Hepatocyte (in vitro differentiated cells): ENCODE measurements at regions not wholly inside any gene's neighbourhood (a gene's known extent, or its start where the extent isn't known, plus 50 kb on each side); places are given as distances from the start of the nearest gene placed in this dataset.

ENCODE experiments used
- DNase-seq: peaks from one replicate; pipeline ENCODE4 v3.0.0-alpha.2; 2016; ENCODE audit warnings: low spot score
- H2AFZ ChIP-seq: fragments of 200-600 bp; sonication (generic); 2 replicates; pipeline ENCODE4 v1.6.0; 2016; ENCODE audit warnings: antibody characterized with exemption, mild to moderate bottlenecking
- H3K27ac ChIP-seq: fragments of 200-600 bp; sonication (generic); 2 replicates; pipeline ENCODE4 v1.5.1; 2016; ENCODE audit warnings: mild to moderate bottlenecking
- H3K27me3 ChIP-seq: fragments of 200-600 bp; sonication (generic); 2 replicates; pipeline ENCODE4 v1.6.1; 2016
- H3K36me3 ChIP-seq: fragments of 200-600 bp; sonication (generic); replicated peaks from 2 replicates; pipeline ENCODE4 v1.5.1; 2016; ENCODE audit warnings: low read depth; ENCODE audit not compliant: insufficient read depth
- H3K4me1 ChIP-seq: fragments of 200-600 bp; sonication (generic); 2 replicates; pipeline ENCODE4 v1.5.1; 2016; ENCODE audit warnings: mild to moderate bottlenecking, moderate library complexity; ENCODE audit not compliant: insufficient read depth
- H3K4me2 ChIP-seq: fragments of 200-600 bp; sonication (generic); 2 replicates; pipeline ENCODE4 v1.6.0; 2016
- H3K4me3 ChIP-seq: fragments of 200-600 bp; sonication (generic); 2 replicates; pipeline ENCODE4 v1.5.1; 2016; ENCODE audit warnings: mild to moderate bottlenecking
- H3K79me2 ChIP-seq: fragments of 200-600 bp; sonication (generic); 2 replicates; pipeline ENCODE4 v1.6.0; 2017; ENCODE audit warnings: mild to moderate bottlenecking
- H3K9me2 ChIP-seq: fragments of 200-600 bp; sonication (generic); replicated peaks from 2 replicates; pipeline ENCODE4 v1.6.0; 2017; ENCODE audit warnings: mild to moderate bottlenecking; ENCODE audit not compliant: insufficient read depth
- H3K9me3 ChIP-seq: fragments of 200-600 bp; sonication (generic); 2 replicates; pipeline ENCODE4 v1.5.1; 2016; ENCODE audit warnings: low read depth, mild to moderate bottlenecking
- H4K20me1 ChIP-seq: fragments of 200-600 bp; sonication (generic); 2 replicates; pipeline ENCODE4 v1.6.0; 2016; ENCODE audit warnings: mild to moderate bottlenecking; ENCODE audit not compliant: insufficient read depth, poor library complexity, severe bottlenecking
- CTCF ChIP-seq: fragments of 200-600 bp; sonication (generic); IDR thresholded peaks from 2 replicates; pipeline ENCODE4 v1.5.1; 2016; ENCODE audit warnings: antibody characterized with exemption, mild to moderate bottlenecking; ENCODE audit not compliant: poor library complexity
- EZH2 ChIP-seq: fragments of 200-600 bp; sonication (generic); IDR thresholded peaks from 2 replicates; pipeline ENCODE4 v1.6.1; 2016; ENCODE audit warnings: antibody characterized with exemption, mild to moderate bottlenecking, borderline replicate concordance
- EZH2phosphoT487 ChIP-seq: fragments of 200-600 bp; sonication (generic); IDR thresholded peaks from one replicate; pipeline ENCODE4 v1.6.1; 2018; ENCODE audit warnings: antibody characterized with exemption, mild to moderate bottlenecking, low read depth, moderate library complexity; ENCODE audit not compliant: unreplicated experiment, severe bottlenecking
- WGBS: methylation state at CpG from one replicate; pipeline ENCODE4 v1.1.6; 2016; ENCODE audit warnings: low lambda C conversion rate; ENCODE audit errors: missing lambda C conversion rate; 5-methylcytosine and 5-hydroxymethylcytosine counted together

DNA sequence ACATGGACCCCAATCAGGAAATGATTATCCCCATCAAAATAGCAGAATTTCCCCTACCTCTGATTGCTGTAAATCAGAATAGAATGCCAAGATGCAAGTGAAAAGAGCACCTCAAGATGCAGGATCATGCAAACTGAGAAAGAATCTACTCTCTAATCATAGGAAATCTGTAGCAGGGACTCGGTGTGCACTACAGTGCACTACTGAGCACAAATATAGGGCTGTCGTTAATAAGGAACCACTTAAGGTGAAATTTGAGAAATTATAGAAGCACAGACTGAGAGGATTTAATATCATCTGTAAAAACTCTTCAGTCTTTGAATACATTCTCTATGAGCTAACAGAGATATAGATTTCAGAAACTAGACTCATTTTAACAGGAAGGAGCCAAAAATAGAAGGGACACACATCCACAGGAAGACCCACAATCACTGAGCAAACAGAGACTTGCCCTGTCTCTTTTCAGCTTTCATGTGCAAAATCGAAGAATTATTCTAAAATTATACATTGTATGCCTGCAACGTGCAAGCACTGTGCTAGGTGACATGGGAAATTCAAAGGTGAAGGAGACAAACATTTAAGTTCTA lies 278.3 kb downstream of the HIVEP2 start:
- Histone ChIP-seq H3K4me1 (no peaks in the 10 kb centered on the region), H3K79me2 (no peaks in the 10 kb centered on the region), H4K20me1 (no peaks in the 10 kb centered on the region), H3K27ac (no peak overlapping the region), H3K9me2 (no peaks in the 10 kb centered on the region), H2AFZ (no peak overlapping the region), H3K9me3 (no peaks in the 10 kb centered on the region), H3K27me3 (no peaks in the 10 kb centered on the region), H3K36me3 (no peaks in the 10 kb centered on the region), H3K4me3 (no peak overlapping the region), H3K4me2 (no peak overlapping the region)
- WGBS = 72% methylated on average over 4 of the region's 4 CpGs
- TF ChIP-seq EZH2 (no peak), EZH2phosphoT487 (no peak), CTCF (no peak)
- DNase-seq = no peak

- H3K79me2 ChIP-seq = no peaks in the 10 kb centered on the region
- H3K36me3 ChIP-seq = no peaks in the 10 kb centered on the region
- no peak overlapping the region for H2AFZ ChIP-seq
- H3K4me2 ChIP-seq = no peak overlapping the region
- no peak overlapping the region for H3K27ac ChIP-seq
- no peaks in the 10 kb centered on the region for H4K20me1 ChIP-seq
- WGBS = 92% methylated on average over 4 of the region's 4 CpGs
- H3K9me2 ChIP-seq = no peaks in the 10 kb centered on the region
- no peaks in the 10 kb centered on the region for H3K9me3 ChIP-seq
- no peaks in the 10 kb centered on the region for H3K27me3 ChIP-seq
- no peak for DNase-seq
- TF ChIP-seq EZH2 (no peak), EZH2phosphoT487 (no peak), CTCF (no peak)
- H3K4me1 ChIP-seq = no peaks in the 10 kb centered on the region
- no peak overlapping the region for H3K4me3 ChIP-seq
These were observed 275.3 kb downstream of the HIVEP2 start for GRCh38 chr6:142669471-142670351.

DNA sequence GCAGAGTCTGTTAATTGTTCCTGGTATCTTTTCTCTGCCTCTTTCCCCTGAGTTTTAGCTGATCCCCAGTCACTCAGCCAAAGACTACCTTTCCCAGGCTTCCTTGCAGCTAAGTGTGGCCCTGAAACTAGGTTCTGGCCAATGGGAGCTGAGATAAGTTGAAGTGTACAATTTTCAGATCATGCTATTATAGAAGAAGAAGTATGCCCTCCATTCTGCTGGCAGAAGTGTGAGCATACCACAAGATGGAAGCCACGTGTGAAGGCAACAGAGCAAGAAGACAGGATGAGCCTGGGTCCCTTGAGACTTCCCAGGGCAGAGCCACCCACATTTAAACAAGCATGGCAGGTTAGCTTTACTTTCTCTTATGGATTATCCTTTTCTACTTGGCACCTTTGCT lies 273.2 kb downstream of the HIVEP2 start:
- Histone ChIP-seq H3K4me2 (no peak overlapping the region), H3K4me3 (no peak overlapping the region), H3K9me3 (no peaks in the 10 kb centered on the region), H2AFZ (no peak overlapping the region), H3K27ac (no peak overlapping the region), H3K27me3 (no peaks in the 10 kb centered on the region), H3K4me1 (no peaks in the 10 kb centered on the region), H3K79me2 (no peaks in the 10 kb centered on the region), H3K36me3 (no peaks in the 10 kb centered on the region), H4K20me1 (no peaks in the 10 kb centered on the region), H3K9me2 (no peaks in the 10 kb centered on the region)
- WGBS = 74% methylated on average over 1 of the region's 1 CpG
- TF ChIP-seq EZH2 = no peak
- no peak for TF ChIP-seq CTCF
- no peak for TF ChIP-seq EZH2phosphoT487
- DNase-seq = no peak
